DND-41 (cell line): ENCODE measurements at regions not wholly inside any gene's neighbourhood (a gene's known extent, or its start where the extent isn't known, plus 50 kb on each side); places are given as distances from the start of the nearest gene placed in this dataset.

Source experiments
- EZH2 ChIP-seq: IDR thresholded peaks from 3 replicates; pipeline ENCODE4 v1.6.1; 2012; ENCODE audit warnings: borderline replicate concordance, low read depth, mild to moderate bottlenecking, moderate library complexity, low read length, inconsistent platforms; ENCODE audit not compliant: severe bottlenecking
- TF ChIP-seq, protein P1 (sequence below): IDR thresholded peaks from 2 replicates; pipeline ENCODE4 v1.5.1; 2012; ENCODE audit warnings: borderline replicate concordance, low read length, moderate library complexity, mild to moderate bottlenecking; ENCODE audit not compliant: poor library complexity, severe bottlenecking; ENCODE audit errors: extremely low read depth

- TF ChIP-seq, protein P1, sequence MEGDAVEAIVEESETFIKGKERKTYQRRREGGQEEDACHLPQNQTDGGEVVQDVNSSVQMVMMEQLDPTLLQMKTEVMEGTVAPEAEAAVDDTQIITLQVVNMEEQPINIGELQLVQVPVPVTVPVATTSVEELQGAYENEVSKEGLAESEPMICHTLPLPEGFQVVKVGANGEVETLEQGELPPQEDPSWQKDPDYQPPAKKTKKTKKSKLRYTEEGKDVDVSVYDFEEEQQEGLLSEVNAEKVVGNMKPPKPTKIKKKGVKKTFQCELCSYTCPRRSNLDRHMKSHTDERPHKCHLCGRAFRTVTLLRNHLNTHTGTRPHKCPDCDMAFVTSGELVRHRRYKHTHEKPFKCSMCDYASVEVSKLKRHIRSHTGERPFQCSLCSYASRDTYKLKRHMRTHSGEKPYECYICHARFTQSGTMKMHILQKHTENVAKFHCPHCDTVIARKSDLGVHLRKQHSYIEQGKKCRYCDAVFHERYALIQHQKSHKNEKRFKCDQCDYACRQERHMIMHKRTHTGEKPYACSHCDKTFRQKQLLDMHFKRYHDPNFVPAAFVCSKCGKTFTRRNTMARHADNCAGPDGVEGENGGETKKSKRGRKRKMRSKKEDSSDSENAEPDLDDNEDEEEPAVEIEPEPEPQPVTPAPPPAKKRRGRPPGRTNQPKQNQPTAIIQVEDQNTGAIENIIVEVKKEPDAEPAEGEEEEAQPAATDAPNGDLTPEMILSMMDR, result no peak
- TF ChIP-seq EZH2, result no peak
These were observed 512.1 kb upstream of the CNTN3 start for GRCh38 chr3:75126556-75126955.
